ENCODE measurements at regions not wholly inside any gene's neighbourhood (a gene's known extent, or its start where the extent isn't known, plus 50 kb on each side); places are given as distances from the start of the nearest gene placed in this dataset.
"Not testable (repeated sequence)": the region's sequence is repeated elsewhere in the genome, so short reads cannot be mapped to it uniquely, and the experiment has no call there.

- no peak for DNase-seq (ENCODE audit: low read depth)
Observed at GRCh38 chr11:101741479-101742175, 157.8 kb upstream of the TRPC6 start.

DNA sequence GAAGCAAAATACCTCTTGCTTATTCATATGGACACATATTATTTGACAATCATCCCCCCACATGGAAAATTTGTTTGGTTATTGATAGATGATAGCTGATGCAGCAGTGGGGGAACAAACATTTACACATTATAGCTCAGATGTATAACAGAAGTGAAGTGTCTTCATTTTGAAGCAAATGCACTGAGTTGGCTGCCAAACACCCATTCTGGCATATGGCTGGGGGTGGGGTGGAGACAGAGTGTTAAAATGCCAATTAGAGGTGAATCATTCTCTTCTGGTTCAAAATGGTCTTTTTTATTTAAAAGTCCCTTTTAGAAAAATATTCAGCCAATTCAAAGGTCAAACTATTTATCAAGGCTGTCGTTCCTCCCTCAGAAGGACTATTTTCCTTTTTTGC, 157.3 kb upstream of the TRPC6 start:
- DNase-seq (ENCODE audit: low read depth): no peak

GRCh38 chr11:101738452-101738851, 154.6 kb upstream of the TRPC6 start:
- no peak for DNase-seq (ENCODE audit: low read depth)

DNA sequence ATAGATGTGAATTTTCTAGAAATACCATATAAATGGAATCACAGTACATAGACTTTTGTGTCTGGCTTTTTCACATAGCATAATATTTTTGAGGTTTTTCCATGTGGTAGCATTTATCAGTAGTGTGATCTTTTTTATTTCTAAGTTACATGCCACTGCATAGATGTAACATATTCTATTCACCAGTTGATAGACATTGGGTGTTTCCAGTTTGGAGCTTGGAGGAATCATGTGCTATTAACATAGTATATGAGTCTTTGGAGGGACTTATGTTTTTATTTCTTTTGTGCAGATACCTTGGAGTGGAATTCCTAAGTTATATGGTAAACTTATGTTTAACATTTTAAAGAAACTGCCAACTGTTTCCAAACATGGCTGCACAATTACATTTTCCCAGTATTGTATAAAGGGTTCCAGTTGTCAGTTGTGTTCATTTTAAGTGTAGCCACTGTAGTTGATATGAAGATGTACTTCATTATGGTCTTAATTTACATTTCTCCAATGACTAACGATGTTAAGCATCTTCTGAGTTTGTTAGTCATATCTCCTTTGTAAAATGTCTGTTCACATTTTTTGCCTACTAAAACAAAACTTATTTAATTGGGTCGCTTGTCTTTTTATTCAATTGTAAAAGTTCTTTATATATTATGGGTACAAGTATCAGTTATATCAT, 145.7 kb upstream of the TRPC6 start:
- DNase-seq (ENCODE audit: low read depth): no peak

DNA sequence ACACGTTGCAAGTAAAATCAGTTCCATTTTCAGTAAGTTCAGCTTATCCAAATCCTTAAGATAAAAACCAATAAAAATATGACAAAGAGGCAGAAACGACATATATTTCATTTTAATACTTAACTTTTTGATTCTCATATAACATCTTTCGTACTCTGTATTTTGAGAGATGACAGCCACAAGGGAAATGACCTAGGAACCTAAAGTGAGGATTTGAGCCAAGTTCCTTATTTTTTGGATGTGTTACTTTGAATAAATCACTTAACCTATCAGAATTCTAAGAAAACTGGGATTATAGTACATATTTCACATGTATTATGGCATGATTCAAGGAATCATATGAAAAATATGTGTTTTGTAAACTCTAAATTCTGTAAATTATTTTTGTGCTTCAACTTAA, 143.6 kb upstream of the TRPC6 start:
- DNase-seq (ENCODE audit: low read depth): no peak

GRCh38 chr11:101726988-101727387, 143.2 kb upstream of the TRPC6 start:
- no peak for DNase-seq (ENCODE audit: low read depth)

DNA sequence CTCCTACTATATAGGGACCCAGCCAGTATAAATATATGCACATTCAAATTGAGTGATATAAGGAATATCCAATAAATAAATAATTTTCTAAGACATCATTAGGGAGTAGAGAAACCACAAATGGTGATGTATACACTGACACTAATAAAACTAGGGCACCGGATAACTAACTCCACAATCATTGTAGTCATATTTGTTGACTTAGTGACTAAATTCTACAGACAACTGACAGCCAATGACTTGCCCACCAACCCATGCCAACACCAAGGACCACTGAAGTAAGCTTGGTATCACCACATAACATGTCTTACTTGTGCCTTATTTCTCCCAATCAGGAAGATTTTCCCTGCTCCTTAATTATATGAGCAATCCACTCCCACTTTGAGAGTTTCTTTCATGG, 139.6 kb upstream of the TRPC6 start:
- no peak for DNase-seq (ENCODE audit: low read depth)

DNA sequence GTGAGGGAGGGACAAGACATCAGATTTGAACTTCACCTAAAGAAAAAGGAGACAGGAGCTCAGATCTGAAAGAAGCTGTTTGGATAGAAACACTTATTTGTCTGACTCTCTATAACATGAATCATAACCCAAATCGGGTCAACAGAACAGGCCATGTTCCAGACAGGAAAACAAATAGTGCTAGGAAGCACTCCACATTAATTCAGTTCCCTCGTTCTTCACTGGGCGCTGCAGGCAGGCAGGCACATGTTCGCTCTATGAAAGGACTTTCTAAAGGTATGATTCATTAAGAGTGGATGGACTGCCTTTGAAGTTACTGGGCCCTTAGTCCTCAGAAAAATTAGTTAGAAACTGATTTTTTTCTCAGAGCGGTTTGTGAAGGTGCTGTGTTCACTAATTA, 137.5 kb upstream of the TRPC6 start:
- DNase-seq (ENCODE audit: low read depth): no peak

GRCh38 chr11:101718402-101718801, 134.6 kb upstream of the TRPC6 start:
- no peak for DNase-seq (ENCODE audit: low read depth)

- no peak for DNase-seq (ENCODE audit: low read depth)
Observed at GRCh38 chr11:101717619-101718018, 133.8 kb upstream of the TRPC6 start.

- DNase-seq (ENCODE audit: low read depth): no peak
Observed at GRCh38 chr11:101715281-101715680, 131.5 kb upstream of the TRPC6 start.

DNA sequence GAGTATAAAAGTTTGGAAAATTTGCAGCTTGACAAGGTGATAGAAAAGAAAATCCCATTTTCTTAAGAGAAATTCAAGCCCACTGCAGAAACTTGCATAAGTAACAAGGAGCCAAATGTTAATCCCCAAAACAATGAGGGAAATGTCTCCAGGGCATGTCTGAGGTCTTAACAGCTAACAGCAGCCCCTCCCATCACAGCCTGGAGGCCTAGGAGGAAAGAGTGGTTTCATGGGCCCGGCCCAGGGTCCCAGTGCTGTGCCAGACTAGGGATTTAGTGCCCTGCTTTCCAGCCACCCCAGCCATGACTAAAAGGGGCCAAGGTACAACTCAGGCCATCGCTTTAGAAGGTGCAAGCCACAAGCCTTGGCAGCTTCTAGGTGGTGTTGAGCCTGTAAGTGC, 123.7 kb upstream of the TRPC6 start:
- no peak for DNase-seq (ENCODE audit: low read depth)

GRCh38 chr11:101706541-101706940, 122.7 kb upstream of the TRPC6 start:
- DNase-seq (ENCODE audit: low read depth): peak; percentile 6

GRCh38 chr11:101705972-101706371, 122.2 kb upstream of the TRPC6 start:
- no peak for DNase-seq (ENCODE audit: low read depth)

DNA sequence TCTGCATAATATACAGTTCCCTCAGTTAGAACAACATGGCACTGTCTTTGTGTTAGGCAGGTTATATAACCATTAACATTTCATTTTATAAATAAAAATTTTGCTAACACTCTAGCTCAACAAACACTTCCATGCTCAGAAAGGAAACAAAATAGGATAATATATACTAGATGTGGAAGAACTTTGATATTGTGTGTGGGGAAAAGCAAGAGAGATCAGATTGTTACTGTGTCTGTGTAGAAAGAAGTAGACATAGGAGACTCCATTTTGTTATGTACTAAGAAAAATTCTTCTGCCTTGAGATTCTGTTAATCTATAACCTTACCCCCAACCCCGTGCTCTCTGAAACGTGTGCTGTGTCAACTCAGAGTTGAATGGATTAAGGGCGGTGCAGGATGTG, 111.1 kb upstream of the TRPC6 start:
- DNase-seq (ENCODE audit: low read depth): not testable (repeated sequence)

DNA sequence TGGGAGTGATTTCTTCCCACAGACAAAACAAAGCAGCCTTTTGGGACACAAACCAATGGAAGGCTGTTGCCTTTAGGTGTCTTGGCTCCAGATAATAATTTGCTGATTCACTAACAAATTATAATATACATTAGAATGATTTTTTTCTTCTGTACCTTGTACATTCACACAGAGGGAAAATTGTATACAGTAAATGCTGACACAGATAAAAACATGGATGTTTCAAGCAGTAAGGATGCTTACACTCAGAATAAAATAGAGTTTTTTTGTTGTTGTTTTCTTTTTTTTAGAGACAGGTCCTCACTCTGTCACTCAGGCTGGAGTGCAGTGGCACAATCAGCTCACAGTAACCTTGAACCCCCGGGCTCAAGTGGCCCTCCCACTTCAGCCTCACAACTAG, 109.2 kb upstream of the TRPC6 start:
- DNase-seq (ENCODE audit: low read depth): no peak

DNA sequence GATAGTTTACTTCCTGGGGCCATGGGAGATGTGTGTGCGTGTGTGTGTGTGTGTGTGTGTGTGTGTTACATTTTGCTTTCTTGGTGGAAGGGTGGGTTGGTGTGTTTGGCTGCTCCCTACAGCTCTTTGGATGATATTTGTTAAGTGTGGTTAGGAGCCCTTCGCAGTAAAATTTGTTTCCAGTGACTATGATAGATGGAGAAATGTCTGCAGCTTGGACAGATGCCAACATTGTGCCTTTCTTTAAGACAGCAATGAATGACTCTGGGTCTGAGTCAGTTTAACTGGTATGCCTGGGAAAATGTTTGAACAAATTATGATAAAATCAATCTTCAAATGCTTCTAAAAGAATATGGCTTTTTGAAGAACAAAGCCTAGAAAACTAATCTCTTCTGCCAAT, 102.7 kb upstream of the TRPC6 start:
- DNase-seq (ENCODE audit: low read depth): peak; percentile 23

DNA sequence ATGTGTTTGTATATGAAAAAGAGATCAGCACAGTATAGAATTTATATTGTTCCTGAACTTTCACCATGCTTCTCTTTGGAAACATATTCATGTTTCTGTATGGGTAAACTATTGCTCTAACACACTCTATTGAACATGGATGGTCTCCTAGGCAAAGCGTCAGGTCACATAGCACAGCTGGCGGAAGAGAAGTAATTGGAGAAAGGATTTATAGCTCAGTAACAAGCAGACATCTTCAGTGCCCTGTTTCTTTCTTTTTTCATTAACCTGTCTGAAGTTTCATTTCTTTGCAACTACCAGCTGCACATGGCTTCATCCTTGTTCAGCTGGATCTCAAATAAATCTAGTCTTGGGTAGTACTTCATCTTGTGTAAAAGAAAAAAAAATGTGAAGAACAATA, 84.4 kb upstream of the TRPC6 start:
- no peak for DNase-seq (ENCODE audit: low read depth)

DNA sequence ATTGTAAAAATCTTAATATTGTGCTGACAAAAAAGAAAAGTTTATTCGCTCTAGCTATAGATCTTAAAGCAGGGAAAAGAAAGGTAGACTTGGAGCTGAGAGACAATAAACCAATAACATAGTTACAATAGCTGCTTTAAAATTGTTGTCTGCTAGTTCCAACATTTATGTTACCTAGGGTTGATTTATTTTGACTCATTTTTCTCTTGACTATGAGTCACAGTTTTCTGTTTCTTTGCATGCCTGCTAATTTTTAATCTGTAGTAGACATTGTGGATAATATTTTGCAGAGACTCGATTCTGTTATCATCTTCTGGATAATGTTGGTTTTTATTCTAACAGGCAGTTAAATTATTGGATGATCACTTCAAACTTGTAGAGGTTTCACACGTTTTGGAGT, 83.1 kb upstream of the TRPC6 start:
- no peak for DNase-seq (ENCODE audit: low read depth)

- DNase-seq (ENCODE audit: low read depth): no peak
Observed at GRCh38 chr11:101661559-101661958, 77.8 kb upstream of the TRPC6 start.

Measured in non-pigmented ciliary epithelial cell (primary cell).